Esophagus mucosa (tissue), 1 donor: ENCODE measurements at regions not wholly inside any gene's neighbourhood (a gene's known extent, or its start where the extent isn't known, plus 50 kb on each side); places are given as distances from the start of the nearest gene placed in this dataset.

ENCODE experiments used
- ATAC-seq: fragments of 200-7000 bp; cut with Tn5 transposase; one replicate; pipeline ENCODE4 v1.9.1; 2020
- donor health status: DM: yes; HTN: yes; CAD: no.

DNA sequence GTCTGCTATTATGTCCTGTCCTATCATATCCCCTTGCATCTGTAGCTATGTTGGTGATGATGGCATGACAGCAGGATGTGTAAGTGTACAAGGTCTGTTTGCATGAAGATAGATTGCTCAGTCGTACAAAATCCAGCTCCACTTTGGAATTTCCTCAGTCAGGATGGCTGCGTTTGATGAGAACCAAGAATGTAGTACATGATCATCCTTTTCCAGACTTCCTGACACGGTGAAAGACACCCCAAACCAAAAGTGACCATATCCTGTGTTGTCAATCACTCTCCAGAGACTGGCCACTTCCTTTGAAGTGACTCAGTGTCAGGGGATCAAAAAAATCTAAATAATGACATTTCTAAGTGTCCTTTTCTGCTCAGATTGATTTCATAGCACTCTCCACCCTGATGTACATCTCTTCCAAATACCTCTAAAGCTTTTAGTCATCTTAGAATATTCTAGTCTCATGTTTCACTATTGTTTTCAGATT is 213.4 kb downstream of the PLK2 start:
- ATAC-seq: no peak

DNA sequence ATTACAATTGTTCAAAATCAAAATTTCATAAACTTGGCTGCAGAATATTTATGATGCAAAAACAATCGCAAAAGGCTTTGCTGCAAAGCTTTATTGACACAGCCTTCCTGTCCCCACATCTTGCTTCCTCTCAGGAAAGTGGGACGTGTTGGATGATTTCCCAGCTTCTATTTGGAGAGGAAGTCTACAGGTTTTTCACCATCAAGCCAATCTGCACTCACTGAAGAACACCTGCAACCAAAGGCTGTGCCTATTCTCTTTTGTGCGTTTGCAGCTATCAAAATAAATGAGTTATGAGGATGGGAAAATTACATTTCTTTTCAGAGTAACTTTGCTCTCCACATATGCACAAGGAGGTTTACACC is 214.4 kb downstream of the PLK2 start:
- ATAC-seq: no peak

DNA sequence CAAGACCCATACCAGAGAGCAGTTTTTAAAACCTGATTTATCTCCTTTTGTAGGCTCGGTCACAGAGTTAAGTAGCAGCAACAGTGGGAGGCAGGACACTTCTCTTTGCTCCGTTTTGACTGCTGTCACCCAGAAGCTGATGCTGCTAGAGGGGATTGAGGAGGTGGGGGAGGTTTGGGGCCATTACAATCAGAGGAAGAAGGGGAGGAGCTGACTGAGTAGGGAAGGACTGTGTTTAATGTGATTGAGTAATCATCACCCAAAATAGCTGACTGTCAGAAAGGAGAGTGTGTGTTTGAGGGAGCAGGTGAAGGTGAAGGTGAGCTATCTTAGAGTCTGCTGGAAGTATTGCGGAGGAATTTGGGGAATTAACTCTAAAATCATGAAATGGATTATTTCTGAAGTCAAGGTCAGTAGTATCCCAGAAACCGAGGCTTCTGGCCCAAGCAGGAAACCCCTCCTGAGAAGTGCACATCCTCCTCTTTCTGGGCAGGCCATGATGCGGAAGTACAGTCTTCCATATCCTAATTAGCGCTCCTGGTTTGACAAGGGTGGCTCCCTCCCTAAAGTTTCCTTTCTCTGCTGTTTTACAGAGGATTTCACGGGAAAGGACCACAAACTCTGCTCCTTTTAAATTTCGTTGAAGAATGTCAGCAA is 214.9 kb downstream of the PLK2 start:
- ATAC-seq: no peak

DNA sequence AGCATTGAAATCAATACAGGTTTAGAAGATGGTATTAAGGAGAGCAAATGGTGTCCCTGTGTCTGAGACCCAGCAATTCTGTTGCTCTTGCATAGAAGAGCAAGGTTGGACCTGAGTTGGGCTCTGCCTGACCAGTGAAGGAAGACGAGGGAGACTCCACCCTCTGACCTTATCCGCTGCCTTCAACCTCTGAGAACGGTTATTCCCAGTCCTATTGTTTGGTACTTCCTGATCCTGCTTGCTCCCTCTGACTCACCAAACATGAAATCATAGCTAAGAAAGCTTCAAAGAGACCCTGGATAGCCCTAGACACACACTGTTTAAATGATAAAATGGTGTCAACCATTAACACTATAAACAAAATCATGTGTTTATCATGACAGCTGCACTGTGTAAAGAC is 218.5 kb downstream of the PLK2 start:
- peak; percentile 71 for ATAC-seq

DNA sequence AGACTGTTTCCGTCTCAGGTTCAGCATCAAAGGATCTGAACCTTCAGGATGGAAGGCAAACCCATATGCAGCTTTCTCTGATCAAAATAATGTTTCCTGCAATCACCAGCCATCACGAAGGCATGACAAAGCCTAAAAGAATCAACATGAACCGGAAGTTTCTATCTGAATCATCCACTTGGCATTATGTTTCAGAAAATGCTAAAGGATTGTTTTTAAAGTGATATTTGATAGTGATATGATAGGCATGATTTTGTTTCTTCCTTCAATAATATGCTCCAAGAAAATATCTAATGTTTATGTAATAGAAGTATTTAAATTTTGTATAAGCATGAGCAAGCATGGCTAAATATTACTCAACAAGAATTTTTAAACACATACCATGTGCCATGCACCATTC is 219.6 kb downstream of the PLK2 start:
- no peak for ATAC-seq

DNA sequence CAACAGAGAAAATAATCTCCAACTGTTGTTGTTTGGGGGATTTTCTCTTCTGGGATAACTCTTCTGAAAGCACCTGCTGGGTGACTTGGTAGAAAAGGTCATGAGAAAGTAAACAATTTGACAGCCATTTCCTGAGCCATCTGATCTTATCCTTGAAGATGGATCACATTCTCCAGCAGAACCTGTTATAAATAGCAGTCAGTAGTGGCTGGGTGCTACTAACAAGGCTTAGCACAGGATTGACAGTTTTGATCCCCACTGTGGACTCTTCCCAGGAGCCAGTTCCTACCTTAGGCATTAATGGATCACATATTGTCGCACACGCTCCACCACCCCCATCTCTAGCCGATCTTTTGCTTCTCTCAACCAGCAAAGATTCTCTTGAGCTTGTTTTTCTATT is 220.2 kb downstream of the PLK2 start:
- ATAC-seq: no peak

DNA sequence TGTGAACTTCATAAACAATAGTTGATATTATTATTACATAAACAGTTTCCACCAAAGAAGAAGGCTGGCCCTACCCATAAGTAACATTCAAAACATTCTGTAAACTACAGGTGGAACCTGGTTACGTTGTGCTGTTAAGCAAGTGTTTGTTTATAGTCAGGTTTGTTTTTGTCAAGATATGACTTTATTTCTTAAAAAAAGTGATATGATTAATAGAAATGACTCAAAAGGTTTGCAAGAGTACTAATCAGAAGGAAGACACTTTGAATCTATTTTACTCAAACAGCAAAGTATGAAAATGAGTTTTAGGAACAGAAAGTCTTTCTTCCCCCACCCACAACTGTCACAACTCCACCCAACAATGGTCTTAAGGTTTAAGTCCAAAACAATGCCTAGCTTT is 220.8 kb downstream of the PLK2 start:
- ATAC-seq: no peak

DNA sequence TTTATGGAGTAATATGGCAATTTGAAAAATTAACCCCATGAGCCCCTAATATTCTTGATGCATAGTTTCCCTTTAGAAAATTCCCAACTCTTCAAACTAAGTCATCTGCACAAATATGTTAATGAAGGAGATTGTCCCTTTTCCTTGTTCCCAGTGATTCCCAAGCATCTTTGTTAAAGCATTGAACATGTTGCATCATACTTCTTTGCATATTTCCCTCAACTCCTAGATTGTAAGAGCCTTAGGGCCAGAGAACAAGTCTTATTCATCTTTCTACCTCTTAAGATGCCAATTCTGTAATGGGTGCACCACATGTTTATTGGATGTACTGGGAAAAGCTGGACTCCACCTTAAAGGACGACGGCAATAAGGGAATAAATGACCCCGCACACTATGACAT is 223.4 kb downstream of the PLK2 start:
- no peak for ATAC-seq

DNA sequence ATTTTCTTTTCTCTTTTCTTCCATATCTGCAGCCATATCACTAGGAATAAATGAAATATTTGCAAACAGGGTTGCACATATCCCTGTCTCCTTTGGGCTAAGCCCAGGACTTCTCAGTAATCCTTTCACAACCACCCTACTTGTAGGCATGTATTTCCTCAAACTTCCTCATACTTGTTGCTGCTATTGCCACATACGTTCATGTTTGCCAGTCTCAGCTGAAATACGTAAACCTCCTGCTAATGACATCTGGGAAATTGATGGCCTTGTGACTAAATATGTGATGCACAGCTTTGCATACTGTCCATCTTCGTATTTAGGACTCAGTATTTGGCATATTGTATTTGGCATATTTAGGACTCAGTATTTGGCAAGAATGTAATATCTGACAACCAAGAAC is 224.6 kb downstream of the PLK2 start:
- ATAC-seq: peak; percentile 92

DNA sequence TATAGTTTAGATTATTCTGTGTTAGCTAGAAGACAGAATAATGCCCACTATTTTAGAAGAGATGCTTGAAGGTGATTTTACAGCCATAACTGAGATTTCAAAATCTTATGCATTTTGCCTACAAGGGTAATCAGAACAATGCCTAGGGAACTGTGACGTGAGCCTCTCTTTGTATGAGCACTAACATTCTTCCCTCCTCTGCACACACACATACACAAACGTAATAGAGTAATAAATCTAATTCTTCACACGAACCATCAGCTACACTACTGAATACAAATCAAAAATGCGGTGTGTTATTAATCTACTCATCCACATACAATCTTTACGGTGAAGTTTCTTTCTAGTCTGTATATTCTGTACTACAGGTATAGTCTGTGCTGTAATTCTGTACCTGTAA is 227.8 kb downstream of the PLK2 start:
- ATAC-seq: no peak

DNA sequence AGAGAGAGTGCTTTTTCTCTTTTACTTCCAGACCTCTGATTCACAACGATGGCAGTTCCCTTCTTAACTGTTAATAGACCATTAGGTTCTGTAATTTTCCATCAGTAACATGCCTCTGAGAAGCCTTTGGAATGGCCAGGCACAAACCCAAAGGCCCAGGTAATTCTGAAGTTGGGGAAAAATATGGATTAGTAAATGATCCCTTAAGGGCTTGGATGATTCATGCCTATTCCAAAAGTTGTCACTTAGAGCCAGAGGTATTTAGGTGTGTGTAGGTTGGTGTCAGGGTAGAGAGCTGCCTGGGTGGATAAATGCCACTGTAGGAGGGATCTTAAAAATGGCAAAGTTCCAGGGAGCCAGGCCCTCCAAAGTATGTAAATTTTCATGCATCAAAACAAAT is 228.8 kb downstream of the PLK2 start:
- ATAC-seq: no peak

DNA sequence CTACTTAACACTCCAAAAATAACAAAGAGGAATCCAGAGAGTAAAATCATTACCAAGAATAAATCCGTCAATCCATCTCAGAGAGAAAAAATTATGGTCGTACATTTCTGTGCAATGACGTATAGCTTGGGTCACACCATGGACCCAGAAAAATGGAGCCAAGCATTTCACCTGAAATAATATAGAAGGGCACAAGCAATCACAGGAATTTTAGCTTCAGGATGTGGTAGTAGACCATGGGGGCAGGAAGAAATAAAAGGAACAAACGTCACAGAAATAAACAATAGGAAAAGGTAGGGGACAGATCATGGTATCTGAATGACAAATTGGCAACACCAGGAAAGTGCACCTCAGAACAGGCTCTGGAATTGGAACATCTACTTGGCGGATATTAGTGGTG is 231.0 kb downstream of the PLK2 start:
- no peak for ATAC-seq

DNA sequence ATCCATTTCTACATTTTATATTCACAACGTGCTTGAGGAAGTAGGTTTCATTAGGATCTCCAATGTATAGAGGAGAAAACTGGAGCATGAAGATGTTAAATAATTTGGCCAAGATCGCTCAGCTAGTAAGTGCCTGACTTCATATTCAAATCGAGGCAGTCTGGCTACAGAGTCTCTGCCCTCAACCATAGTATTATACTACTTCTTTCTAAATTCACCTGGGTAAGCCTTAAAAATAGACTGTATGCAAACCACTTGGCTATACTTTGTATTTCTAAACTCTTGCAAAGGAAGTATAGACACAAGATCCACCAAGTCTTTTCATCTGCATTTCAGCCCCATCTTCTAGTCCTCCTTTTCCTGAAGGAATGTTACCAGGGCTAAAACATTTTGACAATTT is 232.0 kb downstream of the PLK2 start:
- no peak for ATAC-seq

DNA sequence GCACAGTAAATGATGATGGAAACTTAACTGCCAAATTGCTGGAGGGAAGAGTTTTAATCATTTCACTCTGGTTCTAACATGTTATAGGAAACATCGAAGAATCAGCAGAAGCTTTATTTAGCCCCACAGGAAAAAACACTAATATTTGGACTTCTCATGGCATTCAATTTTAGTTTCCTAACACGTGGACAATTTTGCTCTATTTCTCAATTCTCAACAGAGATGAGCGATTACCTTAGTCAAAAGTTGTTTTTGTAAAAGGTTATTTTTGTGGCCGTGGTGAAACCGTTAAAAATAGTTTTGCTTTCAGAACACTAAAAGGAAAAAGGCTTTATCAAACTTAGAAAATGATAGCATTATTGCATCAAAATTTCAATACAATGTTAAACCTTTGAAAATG is 235.2 kb downstream of the PLK2 start:
- ATAC-seq: no peak

DNA sequence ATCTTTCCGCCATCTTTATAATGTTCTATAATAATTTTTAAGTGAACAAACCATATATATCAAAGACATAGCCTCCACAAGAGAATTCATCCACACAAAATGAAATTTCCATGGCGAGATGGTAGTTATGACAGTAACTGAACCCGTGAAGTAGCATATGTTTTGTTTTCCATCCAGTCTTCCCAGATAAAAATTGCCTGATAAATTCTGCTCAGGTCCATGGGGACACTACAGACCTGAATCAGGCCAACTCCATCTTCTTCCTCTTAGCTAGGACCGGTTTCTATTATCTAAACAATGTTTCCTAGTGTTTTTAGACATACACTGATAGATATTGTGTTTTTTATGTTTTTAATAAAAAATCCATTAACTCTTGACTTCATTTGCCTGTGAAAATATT is 235.7 kb downstream of the PLK2 start:
- ATAC-seq: no peak

DNA sequence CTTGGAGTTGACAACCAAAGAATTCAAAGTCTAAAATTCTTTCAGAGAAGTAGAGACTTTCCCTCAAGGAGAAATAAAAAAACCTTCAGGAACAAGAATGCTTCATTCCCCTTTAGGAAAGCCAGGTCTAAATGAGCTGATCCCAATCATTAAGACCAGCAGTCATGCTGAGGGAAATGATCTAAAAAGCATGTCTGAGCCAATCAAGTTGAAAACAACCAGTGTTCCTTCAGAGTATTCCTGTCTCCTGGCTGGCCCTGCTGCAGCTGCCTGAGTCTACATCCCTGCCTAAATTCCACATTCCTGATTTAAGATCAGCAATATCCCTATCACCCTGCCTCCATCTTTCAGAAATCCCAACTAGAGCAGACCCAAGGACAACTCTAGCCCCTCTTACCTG is 244.5 kb downstream of the PLK2 start:
- ATAC-seq: no peak

DNA sequence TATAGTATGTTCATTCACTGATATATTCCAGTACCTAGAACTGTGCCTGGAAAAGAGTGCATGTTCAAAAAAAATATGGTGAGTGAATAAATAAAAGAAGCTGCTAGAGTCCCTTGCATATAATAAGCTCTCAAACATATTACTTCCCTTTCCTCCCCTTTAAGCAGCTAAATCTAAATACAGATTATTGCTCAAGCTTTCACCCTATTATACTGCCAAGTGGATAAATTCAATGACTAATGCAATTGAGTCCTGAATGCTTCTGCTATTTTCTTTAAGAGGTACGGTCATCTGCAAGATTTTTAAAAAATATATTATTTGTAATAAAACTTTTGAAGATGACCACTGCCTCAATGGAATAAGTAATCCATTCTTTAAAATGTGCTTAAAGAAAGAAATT is 248.4 kb downstream of the PLK2 start:
- ATAC-seq: no peak

DNA sequence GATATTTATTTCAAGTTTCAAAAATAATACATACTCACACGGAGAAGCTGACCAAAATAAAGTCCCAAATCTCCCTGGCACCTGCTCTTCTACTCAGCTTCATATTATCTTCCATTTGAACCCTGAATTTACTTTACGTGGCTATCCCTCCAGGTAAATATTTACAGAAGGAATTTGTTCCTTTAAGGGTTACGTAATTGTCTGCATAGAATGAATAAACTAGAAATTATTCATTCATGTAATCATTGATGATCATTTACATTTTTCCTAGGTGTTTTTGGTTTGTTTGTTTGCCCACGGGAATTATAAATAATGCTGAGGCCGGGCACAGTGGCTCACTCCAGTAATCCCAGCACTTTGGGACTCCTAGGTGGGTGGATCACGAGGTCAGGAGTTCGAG is 251.2 kb downstream of the PLK2 start:
- no peak for ATAC-seq

DNA sequence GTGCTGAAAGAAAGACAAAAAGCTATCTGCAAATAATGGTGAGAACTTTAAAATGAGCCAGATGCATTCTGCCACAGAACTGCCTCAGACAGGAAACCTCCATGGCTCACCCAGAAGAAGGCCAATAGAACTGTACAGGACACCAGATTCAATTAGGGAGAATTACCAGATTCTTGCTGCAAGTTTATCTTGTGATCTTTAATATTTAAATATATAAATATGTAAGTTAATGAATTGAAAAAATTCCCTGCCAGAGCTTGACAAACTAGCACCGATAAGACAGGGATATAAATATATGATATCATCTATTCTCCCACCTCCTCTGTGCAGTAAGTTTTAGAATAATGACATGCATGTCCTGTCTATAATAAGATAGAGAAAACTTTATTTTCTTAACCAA is 252.8 kb downstream of the PLK2 start:
- ATAC-seq: no peak

DNA sequence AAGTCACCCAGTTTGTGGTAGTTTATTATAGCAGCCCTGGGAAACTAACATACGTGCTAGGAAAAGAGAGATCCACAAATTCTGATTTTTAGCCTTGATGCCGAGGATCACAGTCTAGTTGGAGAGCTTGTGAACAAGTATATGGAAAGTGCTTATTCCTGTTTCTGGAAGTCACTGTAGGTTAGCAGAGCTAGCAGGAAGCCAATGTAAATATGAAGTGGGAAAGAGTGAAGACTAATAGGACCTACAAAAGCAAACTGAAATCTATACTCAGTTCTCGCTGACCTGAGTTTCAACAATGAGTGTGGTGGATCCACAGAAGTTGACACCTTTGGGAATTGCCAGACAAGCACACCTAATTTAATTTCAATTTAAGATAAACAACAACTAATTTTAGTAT is 254.9 kb downstream of the PLK2 start:
- no peak for ATAC-seq

DNA sequence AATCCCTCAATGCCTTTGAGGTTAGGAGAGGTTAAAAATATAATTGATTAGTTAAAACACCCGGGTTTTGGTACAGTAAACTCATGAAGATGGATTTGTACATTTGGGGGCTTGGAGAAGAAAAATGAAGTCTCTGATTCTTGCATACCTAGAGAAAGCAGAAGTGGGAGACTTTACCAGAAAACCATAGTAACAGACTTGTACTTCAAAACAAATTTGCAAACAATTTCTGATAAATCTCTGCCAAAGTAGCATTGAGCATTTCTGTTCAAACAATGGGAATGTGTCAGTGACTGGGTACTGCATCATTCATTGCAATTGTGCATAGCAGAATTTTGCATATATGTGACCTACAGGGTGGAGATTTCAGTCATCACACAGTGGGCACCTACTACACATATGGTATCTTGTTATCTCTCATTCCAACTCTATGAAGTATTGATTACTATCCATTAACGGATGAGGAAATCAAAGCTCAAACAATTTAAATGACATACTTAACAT is 256.9 kb downstream of the PLK2 start:
- no peak for ATAC-seq

DNA sequence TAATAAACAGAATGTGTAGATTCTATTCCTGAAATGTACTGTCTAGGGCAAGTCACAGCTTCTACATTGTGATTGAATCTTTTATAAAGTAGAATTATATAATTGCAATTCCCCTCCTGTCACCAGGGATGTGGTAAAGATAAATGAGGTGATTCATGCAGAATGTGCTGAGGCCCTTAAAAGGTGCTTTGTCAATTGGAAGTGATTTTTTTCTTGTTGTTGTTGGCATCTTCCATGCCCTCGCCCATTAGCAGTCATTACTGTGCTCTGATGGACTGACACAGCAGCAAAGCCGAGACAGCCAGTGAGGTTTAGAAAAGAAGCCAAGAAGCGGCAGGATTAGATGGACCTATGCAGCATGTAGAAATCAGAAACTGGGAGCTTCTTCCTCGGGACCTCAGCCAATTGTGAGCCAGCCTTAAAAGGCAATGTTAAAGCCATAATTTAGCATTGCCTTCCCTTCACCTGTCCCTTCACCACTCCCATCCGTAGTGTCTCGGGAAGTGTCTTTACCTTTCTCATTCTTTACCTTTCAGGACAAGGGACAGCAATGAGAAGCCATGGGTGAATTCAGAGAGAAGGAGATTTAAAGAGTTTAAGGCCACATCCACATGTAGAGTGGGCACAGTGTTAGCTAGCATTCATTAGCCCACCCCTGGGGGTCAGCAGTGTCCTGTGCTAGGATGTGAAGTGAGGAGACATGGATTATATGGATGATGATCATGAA is 257.8 kb downstream of the PLK2 start:
- peak; percentile 64 for ATAC-seq

DNA sequence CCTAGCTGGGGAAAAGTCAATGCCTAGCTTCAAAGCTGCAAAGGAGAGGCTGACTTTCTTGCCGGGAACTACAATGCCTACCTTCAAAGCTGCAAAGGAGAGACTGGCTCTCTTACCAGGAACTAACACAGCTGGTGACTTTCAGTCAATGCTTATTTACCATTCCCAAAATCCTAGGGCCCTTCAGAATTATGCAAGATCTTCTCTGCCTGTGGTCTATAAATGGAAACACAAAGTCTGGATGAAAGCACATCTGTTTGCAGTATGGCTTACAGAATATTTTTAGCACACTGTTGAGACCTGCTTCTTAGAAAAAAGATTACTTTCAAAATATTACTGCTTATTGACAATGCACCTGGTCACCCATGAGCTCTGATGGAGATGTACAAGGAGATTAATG is 259.4 kb downstream of the PLK2 start:
- no peak for ATAC-seq

DNA sequence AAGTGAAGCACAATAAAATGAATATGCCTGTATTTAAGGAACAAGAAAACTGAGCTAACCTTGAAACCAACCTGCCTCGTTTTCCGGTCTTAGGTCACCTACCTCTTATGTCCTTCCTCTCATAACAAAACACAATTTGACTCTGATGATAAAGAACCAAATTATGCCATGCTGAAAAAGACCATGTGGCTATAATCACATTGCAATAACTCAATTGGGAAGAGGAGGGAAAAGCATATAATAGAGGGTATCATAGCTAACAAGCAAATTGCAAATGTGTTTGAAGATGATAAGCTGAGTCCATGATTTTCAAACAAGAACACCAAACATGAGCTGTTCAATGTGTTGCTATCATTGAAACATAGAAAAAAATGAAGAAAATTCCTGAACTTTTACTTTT is 260.8 kb downstream of the PLK2 start:
- no peak for ATAC-seq

DNA sequence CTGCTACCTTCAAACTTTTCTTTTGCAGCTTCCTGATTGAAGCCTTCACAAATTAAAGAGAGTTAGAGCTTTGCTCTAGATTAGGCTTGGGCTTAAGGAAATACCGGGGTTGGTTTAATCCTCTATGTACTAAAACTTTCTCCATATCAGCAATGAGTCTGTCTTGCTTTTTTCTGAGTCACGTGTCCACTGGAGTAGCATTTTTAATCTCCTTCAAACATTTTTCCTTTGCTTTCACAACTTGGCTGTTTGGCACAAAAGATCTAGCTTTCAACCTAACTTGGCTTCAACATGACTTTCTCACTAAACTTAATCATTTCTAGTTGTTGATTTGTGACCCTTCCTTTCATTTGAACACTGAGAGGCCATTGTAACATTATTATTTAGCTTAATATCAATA is 261.6 kb downstream of the PLK2 start:
- no peak for ATAC-seq
